Coronary artery (tissue), 2 donors: ENCODE measurements at regions not wholly inside any gene's neighbourhood (a gene's known extent, or its start where the extent isn't known, plus 50 kb on each side); places are given as distances from the start of the nearest gene placed in this dataset.

Experiments
- DNase-seq: peaks from one replicate; pipeline ENCODE4 v3.0.0-alpha.2; 2017; ENCODE audit warnings: low spot score
- H3K27ac ChIP-seq, 2 donors: fragments of 200-600 bp; sonication (generic); one replicate each; pipeline ENCODE4 v1.5.1; 2016 to 2019
- H3K4me3 ChIP-seq: fragments of 200-600 bp; sonication (generic); 2 replicates; pipeline ENCODE4 v1.5.1; 2016; ENCODE audit warnings: mild to moderate bottlenecking, moderate library complexity
- TF ChIP-seq, protein P1 (sequence below): fragments of 200-600 bp; sonication (generic); IDR thresholded peaks from one replicate; pipeline ENCODE4 v1.5.1; 2019; ENCODE audit warnings: antibody characterized with exemption

- DNase-seq, result no peak
- no peak overlapping the region for H3K27ac ChIP-seq
- TF ChIP-seq, protein P1, sequence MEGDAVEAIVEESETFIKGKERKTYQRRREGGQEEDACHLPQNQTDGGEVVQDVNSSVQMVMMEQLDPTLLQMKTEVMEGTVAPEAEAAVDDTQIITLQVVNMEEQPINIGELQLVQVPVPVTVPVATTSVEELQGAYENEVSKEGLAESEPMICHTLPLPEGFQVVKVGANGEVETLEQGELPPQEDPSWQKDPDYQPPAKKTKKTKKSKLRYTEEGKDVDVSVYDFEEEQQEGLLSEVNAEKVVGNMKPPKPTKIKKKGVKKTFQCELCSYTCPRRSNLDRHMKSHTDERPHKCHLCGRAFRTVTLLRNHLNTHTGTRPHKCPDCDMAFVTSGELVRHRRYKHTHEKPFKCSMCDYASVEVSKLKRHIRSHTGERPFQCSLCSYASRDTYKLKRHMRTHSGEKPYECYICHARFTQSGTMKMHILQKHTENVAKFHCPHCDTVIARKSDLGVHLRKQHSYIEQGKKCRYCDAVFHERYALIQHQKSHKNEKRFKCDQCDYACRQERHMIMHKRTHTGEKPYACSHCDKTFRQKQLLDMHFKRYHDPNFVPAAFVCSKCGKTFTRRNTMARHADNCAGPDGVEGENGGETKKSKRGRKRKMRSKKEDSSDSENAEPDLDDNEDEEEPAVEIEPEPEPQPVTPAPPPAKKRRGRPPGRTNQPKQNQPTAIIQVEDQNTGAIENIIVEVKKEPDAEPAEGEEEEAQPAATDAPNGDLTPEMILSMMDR, result no peak
- H3K4me3 ChIP-seq, result no peak overlapping the region
These were observed 712.5 kb downstream of the MCTP2 start for GRCh38 chr15:94943888-94944287.

GRCh38 chr15:94951538-94951937 lies 720.2 kb downstream of the MCTP2 start:
- Histone ChIP-seq H3K27ac (no peak overlapping the region), H3K4me3 (no peak overlapping the region)
- TF ChIP-seq, protein P1, result no peak
- DNase-seq, result no peak

DNA sequence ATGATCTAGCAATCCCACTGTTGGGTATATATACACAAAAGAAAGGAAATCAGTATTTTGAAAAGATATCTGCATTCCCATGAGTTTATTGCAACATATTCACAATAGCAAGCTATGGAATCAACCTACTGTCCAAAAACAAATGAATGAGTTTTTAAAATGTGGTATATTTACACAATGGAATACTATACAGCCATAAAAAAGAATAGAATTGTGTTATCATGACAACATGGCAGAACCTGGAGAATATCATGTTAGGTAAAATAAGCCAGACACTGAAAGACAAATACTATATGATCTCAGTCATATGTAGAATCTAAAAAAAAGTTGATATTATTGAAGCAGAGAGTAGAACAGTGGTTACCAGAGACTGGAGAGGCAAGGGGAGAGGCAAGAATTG lies 732.6 kb downstream of the MCTP2 start:
- Histone ChIP-seq H3K4me3 (no peak overlapping the region), H3K27ac (no peak overlapping the region)
- DNase-seq, result no peak
- TF ChIP-seq, protein P1, result no peak

DNA sequence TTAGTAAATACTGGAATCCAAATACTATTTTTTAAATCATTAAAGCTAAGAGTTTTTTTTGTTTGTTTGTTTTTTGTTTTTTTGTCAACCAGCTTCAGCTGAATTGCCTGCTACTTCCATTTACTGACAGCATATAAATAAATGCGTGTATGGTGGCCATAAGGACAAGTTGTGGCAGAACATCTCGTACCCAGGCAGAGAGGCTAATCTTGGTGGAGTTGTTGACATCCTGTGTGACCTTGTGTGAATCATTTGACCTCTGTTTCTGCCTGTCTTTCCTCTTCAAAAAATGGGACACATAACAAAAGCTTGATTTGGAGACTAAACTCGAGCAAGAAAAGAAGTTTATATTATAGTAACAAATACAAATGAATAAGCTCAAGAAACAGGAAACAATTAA lies 734.2 kb downstream of the MCTP2 start:
- Histone ChIP-seq H3K4me3 (no peak overlapping the region), H3K27ac (peak overlapping the region in 1 of 2 donors; percentile 57)
- TF ChIP-seq, protein P1, result no peak
- DNase-seq, result no peak

DNA sequence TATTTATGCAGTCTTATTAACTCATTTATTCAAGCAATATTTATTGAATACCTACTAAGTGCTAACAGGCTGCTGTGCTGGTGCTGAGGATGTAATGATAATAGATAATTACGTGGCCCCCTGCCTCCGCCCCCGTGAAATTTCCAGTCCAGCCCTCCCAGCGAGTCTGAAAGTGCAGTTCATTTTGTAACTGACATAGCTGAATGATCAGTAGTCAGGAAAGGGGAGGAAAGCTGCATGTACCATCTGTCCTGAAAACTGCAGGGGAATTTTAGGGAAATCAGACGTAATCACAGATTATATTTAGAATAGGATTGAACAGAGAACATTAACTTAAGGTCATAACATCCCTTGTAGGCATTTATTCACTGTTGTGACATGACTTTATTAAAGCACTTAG lies 736.8 kb downstream of the MCTP2 start:
- H3K27ac ChIP-seq, result peak overlapping the region in 1 of 2 donors; percentile 33
- DNase-seq, result no peak
- TF ChIP-seq, protein P1, result no peak
- H3K4me3 ChIP-seq, result no peak overlapping the region

DNA sequence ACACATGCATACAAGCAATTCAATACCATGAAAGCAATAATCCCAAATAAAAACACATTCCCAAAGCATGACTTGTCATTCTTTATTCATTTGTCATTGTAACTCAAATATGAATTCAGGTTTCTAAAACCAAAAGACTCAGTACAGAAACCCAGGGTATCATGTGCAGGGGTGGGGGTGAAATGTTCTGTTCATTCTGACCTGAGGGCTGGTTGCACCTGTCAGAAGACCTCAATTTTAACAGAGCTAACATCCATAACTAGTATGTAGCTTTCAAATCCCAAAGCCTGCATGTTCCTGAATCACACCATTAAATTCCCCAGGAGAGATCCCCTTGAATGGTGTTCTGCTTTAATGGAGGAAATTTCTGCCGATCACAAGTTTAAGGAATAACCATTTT lies 738.7 kb downstream of the MCTP2 start:
- TF ChIP-seq, protein P1, result no peak
- DNase-seq, result no peak
- Histone ChIP-seq H3K27ac (no peak overlapping the region), H3K4me3 (no peak overlapping the region)

DNA sequence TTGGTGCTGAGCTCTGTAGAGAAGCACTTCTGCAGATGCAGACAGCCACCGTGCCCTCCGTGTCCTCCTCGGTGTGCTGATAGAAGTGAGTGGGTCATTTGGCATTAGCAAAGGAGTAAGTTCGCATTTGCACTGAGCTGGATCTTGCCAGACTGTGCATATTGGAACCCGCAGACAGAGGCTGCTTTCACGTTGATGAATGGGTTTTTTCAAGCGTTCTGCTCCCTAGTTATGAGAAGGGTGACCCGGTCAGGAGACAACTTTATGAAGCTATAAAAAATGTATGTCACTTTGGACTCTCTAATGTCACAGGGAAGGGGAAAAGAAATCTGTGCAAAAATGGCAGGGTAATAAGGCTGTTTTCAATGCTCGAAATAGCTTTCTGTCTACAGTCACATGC lies 739.4 kb downstream of the MCTP2 start:
- Histone ChIP-seq H3K4me3 (no peak overlapping the region), H3K27ac (no peak overlapping the region)
- DNase-seq, result no peak
- TF ChIP-seq, protein P1, result no peak
